CD14-positive monocyte (primary cell): ENCODE measurements at regions not wholly inside any gene's neighbourhood (a gene's known extent, or its start where the extent isn't known, plus 50 kb on each side); places are given as distances from the start of the nearest gene placed in this dataset.

Experiments used
- DNase-seq, 3 donors: peaks; one replicate each; pipeline ENCODE4 v3.0.0-alpha.2; 2011 to 2022
- H2AFZ ChIP-seq: 2 replicates; pipeline ENCODE4 v1.6.0; 2012; ENCODE audit warnings: mild to moderate bottlenecking, low read depth, low read length, inconsistent platforms; ENCODE audit not compliant: insufficient read depth, poor library complexity, severe bottlenecking
- H3K27ac ChIP-seq, 2 donors: 1 replicate in 1 of 2; 2 replicates in 1 of 2; pipeline ENCODE4 v1.5.1; 2012 to 2013; ENCODE audit warnings: low read length in 2 of 2, control low read depth in 1 of 2, inconsistent platforms in 1 of 2, low read depth in 1 of 2, mild to moderate bottlenecking in 1 of 2
- H3K27me3 ChIP-seq, 2 donors: one replicate each; pipeline versions ENCODE4 v1.6.0 to v1.6.1; 2011 to 2013; ENCODE audit warnings: low read length in 2 of 2; ENCODE audit not compliant: control insufficient read depth in 2 of 2, insufficient read depth in 2 of 2
- H3K36me3 ChIP-seq, 2 donors: replicated peaks in 1 of 2; 1 replicate in 1 of 2; 2 replicates in 1 of 2; pipeline versions ENCODE4 v1.5.1 to v1.6.1; 2012 to 2013; ENCODE audit warnings: low read length in 2 of 2, control low read depth in 1 of 2, inconsistent platforms in 1 of 2, mild to moderate bottlenecking in 1 of 2; ENCODE audit not compliant: insufficient read depth in 2 of 2, control insufficient read depth in 1 of 2
- H3K4me1 ChIP-seq, 2 donors: 1 replicate in 1 of 2; 2 replicates in 1 of 2; pipeline versions ENCODE4 v1.5.1 to v1.6.1; 2012 to 2013; ENCODE audit warnings: low read length in 2 of 2, control low read depth in 1 of 2, inconsistent platforms in 1 of 2, mild to moderate bottlenecking in 1 of 2, moderate library complexity in 1 of 2; ENCODE audit not compliant: insufficient read depth in 2 of 2, control insufficient read depth in 1 of 2
- H3K4me2 ChIP-seq: replicated peaks from 2 replicates; pipeline ENCODE3; 2012; ENCODE audit warnings: low read length, moderate library complexity, mild to moderate bottlenecking; ENCODE audit not compliant: poor library complexity, severe bottlenecking; ENCODE audit errors: extremely low read depth
- H3K4me3 ChIP-seq, 3 experiments: fragments of 200-600 bp in 1 of 3; sonication (generic) in 1 of 3; replicated peaks in 1 of 3; 1 replicate in 2 of 3; 2 replicates in 1 of 3; pipeline ENCODE4 v1.5.1; 2011 to 2013; ENCODE audit warnings: low read length in 3 of 3, mild to moderate bottlenecking in 3 of 3, control low read depth in 2 of 3, low read depth in 2 of 3, inconsistent platforms in 1 of 3, moderate library complexity in 1 of 3
- H3K79me2 ChIP-seq: 2 replicates; pipeline ENCODE4 v1.6.0; 2012; ENCODE audit warnings: mild to moderate bottlenecking, control low read depth, inconsistent platforms, low read length, moderate library complexity; ENCODE audit not compliant: insufficient read depth
- H3K9ac ChIP-seq: 2 replicates; pipeline ENCODE4 v1.6.0; 2017; ENCODE audit warnings: low read length, mild to moderate bottlenecking; ENCODE audit not compliant: insufficient read depth, poor library complexity, severe bottlenecking
- H3K9me3 ChIP-seq, 2 donors: replicated peaks in 1 of 2; 1 replicate in 1 of 2; 2 replicates in 1 of 2; pipeline versions ENCODE4 v1.5.1 to v1.6.1; 2012 to 2013; ENCODE audit warnings: low read length in 2 of 2, control low read depth in 1 of 2; ENCODE audit not compliant: control insufficient read depth in 1 of 2, insufficient read depth in 1 of 2
- H4K20me1 ChIP-seq: 2 replicates; pipeline ENCODE4 v1.6.0; 2012; ENCODE audit warnings: mild to moderate bottlenecking, low read length, control low read depth, moderate library complexity; ENCODE audit not compliant: insufficient read depth
- H3K27ac Mint-ChIP-seq, 7 donors: one replicate each; pipeline ENCODE4 v1.8.0; 2020; ENCODE audit warnings: mild to moderate bottlenecking in 7 of 7, mixed read lengths in 7 of 7, moderate library complexity in 6 of 7, inconsistent platforms in 2 of 7
- H3K27me3 Mint-ChIP-seq, 3 donors: one replicate each; pipeline ENCODE4 v1.8.0; 2021 to 2022; ENCODE audit warnings: low read depth in 3 of 3, mild to moderate bottlenecking in 3 of 3, mixed read lengths in 3 of 3, moderate library complexity in 3 of 3, inconsistent platforms in 1 of 3
- H3K36me3 Mint-ChIP-seq, 2 donors: one replicate each; pipeline ENCODE4 v1.8.0; 2020; ENCODE audit warnings: mixed read lengths in 2 of 2, inconsistent platforms in 1 of 2, mild to moderate bottlenecking in 1 of 2
- H3K4me1 Mint-ChIP-seq: one replicate; pipeline ENCODE4 v1.8.0; 2020; ENCODE audit warnings: mild to moderate bottlenecking, mixed read lengths
- H3K4me3 Mint-ChIP-seq, 2 donors: one replicate each; pipeline ENCODE4 v1.8.0; 2020; ENCODE audit warnings: mild to moderate bottlenecking in 2 of 2, mixed read lengths in 2 of 2, moderate library complexity in 1 of 2
- H3K9me3 Mint-ChIP-seq, 7 donors: one replicate each; pipeline ENCODE4 v1.8.0; 2020 to 2022; ENCODE audit warnings: mixed read lengths in 7 of 7, mild to moderate bottlenecking in 6 of 7, moderate library complexity in 6 of 7, inconsistent platforms in 2 of 7
- WGBS: methylation state at CpG from one replicate; pipeline ENCODE4 v1.1.5; 2013; ENCODE audit warnings: missing lambda C conversion rate; ENCODE audit not compliant: insufficient coverage; 5-methylcytosine and 5-hydroxymethylcytosine counted together
- intact Hi-C, 2 donors: fragments of 100-400 bp; cut with micrococcal nuclease; formaldehyde crosslinking; loops; one replicate each; pipeline versions ENCODE4 v1.15.0 to v1.15.1; 2023
- TF ChIP-seq, protein P1 (sequence below): fragments of 200-600 bp; IDR thresholded peaks from one replicate; pipeline ENCODE4 v1.8.0; 2022; ENCODE audit warnings: antibody characterized with exemption, mild to moderate bottlenecking

DNA sequence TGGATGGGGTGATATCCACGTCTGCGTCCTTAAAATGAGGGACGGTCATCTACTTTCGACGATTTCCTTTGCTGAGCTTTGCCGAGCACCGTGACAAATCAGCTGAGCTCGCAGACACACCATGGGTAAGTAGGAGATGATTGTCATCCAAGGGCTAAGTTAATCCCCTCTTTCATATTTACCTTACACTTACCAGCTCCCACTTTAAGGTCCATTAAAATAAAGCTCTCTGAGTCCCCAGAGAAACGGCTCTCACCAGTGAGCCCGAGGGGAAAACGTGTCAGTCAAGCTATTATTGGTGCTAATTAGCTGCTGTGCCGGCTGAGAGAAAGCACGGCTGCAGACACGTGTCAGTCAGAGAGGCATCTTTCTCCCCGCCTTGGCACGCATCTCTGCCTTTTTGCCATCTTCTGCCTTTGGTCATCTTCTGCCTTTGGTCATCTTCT lies 72.2 kb downstream of the CRLF2 start:
- Mint-ChIP-seq H3K27ac (no peak overlapping the region), H3K9me3 (peaks cover 0 to 2% (median 0%) of the 10 kb centered on the region in 7 donors), H3K36me3 (no peaks in the 10 kb centered on the region), H3K4me3 (no peak overlapping the region), H3K27me3 (peaks cover 2 to 11% (median 3%) of the 10 kb centered on the region in 3 donors), H3K4me1 (no peaks in the 10 kb centered on the region)
- no peak overlapping the region for H2AFZ ChIP-seq
- 80% methylated on average over 12 of the region's 16 CpGs for WGBS
- no peaks in the 10 kb centered on the region for H3K4me1 ChIP-seq
- no peaks in the 10 kb centered on the region for H3K9me3 ChIP-seq
- H3K36me3 ChIP-seq, result no peaks in the 10 kb centered on the region
- intact Hi-C loops, result no loop called here
- DNase-seq, result no peak
- no peak overlapping the region for H3K4me3 ChIP-seq
- no peaks in the 10 kb centered on the region for H3K27me3 ChIP-seq
- no peak overlapping the region for H3K9ac ChIP-seq
- no peaks in the 10 kb centered on the region for H4K20me1 ChIP-seq
- H3K27ac ChIP-seq, result no peak overlapping the region
- TF ChIP-seq, protein P1, sequence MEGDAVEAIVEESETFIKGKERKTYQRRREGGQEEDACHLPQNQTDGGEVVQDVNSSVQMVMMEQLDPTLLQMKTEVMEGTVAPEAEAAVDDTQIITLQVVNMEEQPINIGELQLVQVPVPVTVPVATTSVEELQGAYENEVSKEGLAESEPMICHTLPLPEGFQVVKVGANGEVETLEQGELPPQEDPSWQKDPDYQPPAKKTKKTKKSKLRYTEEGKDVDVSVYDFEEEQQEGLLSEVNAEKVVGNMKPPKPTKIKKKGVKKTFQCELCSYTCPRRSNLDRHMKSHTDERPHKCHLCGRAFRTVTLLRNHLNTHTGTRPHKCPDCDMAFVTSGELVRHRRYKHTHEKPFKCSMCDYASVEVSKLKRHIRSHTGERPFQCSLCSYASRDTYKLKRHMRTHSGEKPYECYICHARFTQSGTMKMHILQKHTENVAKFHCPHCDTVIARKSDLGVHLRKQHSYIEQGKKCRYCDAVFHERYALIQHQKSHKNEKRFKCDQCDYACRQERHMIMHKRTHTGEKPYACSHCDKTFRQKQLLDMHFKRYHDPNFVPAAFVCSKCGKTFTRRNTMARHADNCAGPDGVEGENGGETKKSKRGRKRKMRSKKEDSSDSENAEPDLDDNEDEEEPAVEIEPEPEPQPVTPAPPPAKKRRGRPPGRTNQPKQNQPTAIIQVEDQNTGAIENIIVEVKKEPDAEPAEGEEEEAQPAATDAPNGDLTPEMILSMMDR, result no peak
- no peaks in the 10 kb centered on the region for H3K79me2 ChIP-seq
- no peak overlapping the region for H3K4me2 ChIP-seq

DNA sequence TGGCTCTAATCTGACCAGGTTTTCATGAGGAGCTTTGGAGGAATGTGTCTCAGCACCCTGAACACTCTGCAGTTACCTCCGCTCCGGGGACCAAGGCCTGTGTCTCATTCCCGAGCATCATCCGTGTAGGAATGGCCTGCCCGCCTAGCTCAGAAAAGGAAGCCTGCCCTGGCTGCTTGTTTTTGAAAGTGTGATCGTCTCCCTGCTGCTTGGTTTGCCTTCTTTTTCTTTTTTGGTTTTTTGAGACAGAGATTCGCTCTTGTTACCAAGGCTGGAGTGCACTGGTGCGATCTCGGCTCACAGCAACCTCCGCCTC lies 73.3 kb downstream of the CRLF2 start:
- H3K4me3 ChIP-seq, result no peak overlapping the region
- H2AFZ ChIP-seq, result no peak overlapping the region
- intact Hi-C loops, result no loop called here
- H3K4me3 Mint-ChIP-seq, result no peak overlapping the region
- no peak overlapping the region for H3K27ac ChIP-seq
- H3K4me1 ChIP-seq, result no peaks in the 10 kb centered on the region
- H3K27ac Mint-ChIP-seq, result no peak overlapping the region
- DNase-seq, result no peak
- TF ChIP-seq, protein P1, result no peak
- no peaks in the 10 kb centered on the region for H3K36me3 Mint-ChIP-seq
- no peak overlapping the region for H3K4me2 ChIP-seq
- WGBS, result 95% methylated on average over 7 of the region's 10 CpGs
- no peaks in the 10 kb centered on the region for H3K27me3 ChIP-seq
- H3K9me3 ChIP-seq, result no peaks in the 10 kb centered on the region
- peaks cover 0 to 2% (median 0%) of the 10 kb centered on the region in 7 donors for H3K9me3 Mint-ChIP-seq
- H3K27me3 Mint-ChIP-seq, result peaks cover 0 to 11% (median 3%) of the 10 kb centered on the region in 3 donors
- H4K20me1 ChIP-seq, result no peaks in the 10 kb centered on the region
- H3K36me3 ChIP-seq, result no peaks in the 10 kb centered on the region
- H3K9ac ChIP-seq, result no peak overlapping the region
- no peaks in the 10 kb centered on the region for H3K4me1 Mint-ChIP-seq
- H3K79me2 ChIP-seq, result no peaks in the 10 kb centered on the region
